SU-DHL-6 (cell line): ENCODE measurements at regions not wholly inside any gene's neighbourhood (a gene's known extent, or its start where the extent isn't known, plus 50 kb on each side); places are given as distances from the start of the nearest gene placed in this dataset.

ENCODE experiments used
- CTCF ChIP-seq: fragments of 200-600 bp; sonication (generic); IDR thresholded peaks from one replicate; pipeline ENCODE4 v1.5.1; 2017; ENCODE audit warnings: antibody characterized with exemption, mild to moderate bottlenecking, low read length, moderate library complexity; ENCODE audit not compliant: insufficient read depth, poor library complexity, severe bottlenecking
- EZH2phosphoT487 ChIP-seq: fragments of 200-600 bp; sonication (generic), shearing (Covaris generic); conservative IDR thresholded peaks from 2 replicates; pipeline ENCODE4 v1.6.1; 2018; ENCODE audit warnings: mild to moderate bottlenecking, antibody characterized with exemption, low read length, moderate library complexity, mixed read lengths

GRCh38 chr4:140211693-140212092 lies 57.7 kb upstream of the MAML3 start:
- TF ChIP-seq CTCF (no peak), EZH2phosphoT487 (no peak)
